Ovary (tissue), 7 donors: ENCODE measurements at regions not wholly inside any gene's neighbourhood (a gene's known extent, or its start where the extent isn't known, plus 50 kb on each side); places are given as distances from the start of the nearest gene placed in this dataset.
"Not testable (repeated sequence)": the region's sequence is repeated elsewhere in the genome, so short reads cannot be mapped to it uniquely, and the experiment has no call there.

ENCODE experiments used
- DNase-seq, 5 donors: peaks; one replicate each; pipeline ENCODE4 v3.0.0-alpha.2; 2019 to 2020
- H3K27ac ChIP-seq, 2 donors: fragments of 200-600 bp; one replicate each; pipeline versions ENCODE4 v1.5.1 to v1.8.0; 2019 to 2022
- H3K27me3 ChIP-seq: fragments of 200-600 bp; one replicate; pipeline ENCODE4 v1.8.0; 2022
- H3K36me3 ChIP-seq: fragments of 200-600 bp; sonication (generic); one replicate; pipeline ENCODE4 v1.5.1; 2019
- H3K4me1 ChIP-seq: one replicate; pipeline ENCODE4 v1.8.1; 2013; ENCODE audit warnings: mild to moderate bottlenecking, moderate library complexity; ENCODE audit not compliant: insufficient read depth
- H3K4me3 ChIP-seq: fragments of 200-600 bp; sonication (generic); one replicate; pipeline ENCODE4 v1.5.1; 2017
- H3K9me3 ChIP-seq, 2 donors: fragments of 200-600 bp in 1 of 2; sonication (generic) in 1 of 2; one replicate each; pipeline versions ENCODE4 v1.5.1 to v1.8.1; 2013 to 2019; ENCODE audit warnings: mild to moderate bottlenecking in 1 of 2, moderate library complexity in 1 of 2
- CTCF ChIP-seq, 3 donors: fragments of 450-650 bp in 2 of 3; fragments of 200-600 bp in 1 of 3; IDR thresholded peaks; one replicate each; pipeline versions ENCODE4 v1.5.1 to v1.8.0; 2016 to 2022; ENCODE audit warnings: antibody characterized with exemption in 3 of 3, mild to moderate bottlenecking in 1 of 3
- EP300 ChIP-seq: sonication (generic); formaldehyde crosslinking; IDR thresholded peaks from one replicate; pipeline ENCODE4 v1.6.1; 2017; ENCODE audit warnings: antibody characterized with exemption
- POLR2A ChIP-seq: fragments of 450-650 bp; IDR thresholded peaks from one replicate; pipeline ENCODE4 v1.6.1; 2017; ENCODE audit warnings: antibody characterized with exemption, mild to moderate bottlenecking, moderate library complexity
- WGBS, 3 donors: extraction: QIAGEN DNeasy Blood & Tissue Kit in 1 of 3; methylation state at CpG; one replicate each; pipeline versions ENCODE4 v1.1.5 to v1.1.7; 2013 to 2017; 5-methylcytosine and 5-hydroxymethylcytosine counted together
- intact Hi-C, 4 donors: fragments of 100-400 bp; cut with DNase I; formaldehyde crosslinking; loops; one replicate each; pipeline versions ENCODE4 v1.11.0 to v1.15.1; 2022 to 2023
- donor health status: DM: no; HTN: no; CAD: no; lungs with moderate emphysema.
- donor health status: DM: no; HTN: no; CAD: no.
- donor health status: Bipolar disorder and iron deficiency.
- donor health status: DM: no; HTN: no; CAD: no.
- donor health status: DM: yes; HTN: yes; CAD: no.

GRCh38 chr15:66997212-66997611 lies 68.2 kb upstream of the SMAD3 start:
- no peak for DNase-seq
- Histone ChIP-seq H3K27me3 (no peaks in the 10 kb centered on the region), H3K4me3 (no peak overlapping the region), H3K27ac (no peak overlapping the region), H3K4me1 (no peaks in the 10 kb centered on the region), H3K36me3 (no peaks in the 10 kb centered on the region), H3K9me3 (no peaks in the 10 kb centered on the region)
- intact Hi-C loops = no loop called here
- 48 to 58% (median 50%) methylated on average over 3 of the region's 3 CpGs for WGBS, 3 donors
- no peak for TF ChIP-seq EP300
- no peak for TF ChIP-seq CTCF (IDR thresholded peaks at IDR 0.05)
- no peak for TF ChIP-seq POLR2A

GRCh38 chr15:66998234-66998633 lies 67.2 kb upstream of the SMAD3 start:
- H3K4me1 ChIP-seq, H3K27me3 ChIP-seq, H3K9me3 ChIP-seq, H3K4me3 ChIP-seq, H3K27ac ChIP-seq, intact Hi-C loops, H3K36me3 ChIP-seq, DNase-seq: not testable (repeated sequence)
- WGBS, 3 donors = 91 to 94% (median 91%) methylated on average over 1 of the region's 1 CpG

GRCh38 chr15:66999046-66999968 lies 66.1 kb upstream of the SMAD3 start:
- TF ChIP-seq EP300 (no peak), CTCF (IDR thresholded peaks at IDR 0.05) (no peak), POLR2A (no peak)
- Histone ChIP-seq H3K9me3 (no peaks in the 10 kb centered on the region), H3K27ac (no peak overlapping the region), H3K4me1 (no peaks in the 10 kb centered on the region), H3K27me3 (no peaks in the 10 kb centered on the region), H3K4me3 (no peak overlapping the region), H3K36me3 (no peaks in the 10 kb centered on the region)
- WGBS, 3 donors = 59 to 69% (median 66%) methylated on average over 1 of the region's 1 CpG
- intact Hi-C loops = no loop called here
- no peak for DNase-seq

- H3K4me1 ChIP-seq = no peaks in the 10 kb centered on the region
- 88 to 94% (median 90%) methylated on average over 14 of the region's 14 CpGs for WGBS, 3 donors
Observed at GRCh38 chr15:67000896-67001295, 64.5 kb upstream of the SMAD3 start.

More at GRCh38 chr15:67000896-67001295, 64.5 kb upstream of the SMAD3 start:
- H3K9me3 ChIP-seq = no peaks in the 10 kb centered on the region
- H3K36me3 ChIP-seq = no peaks in the 10 kb centered on the region
- H3K27ac ChIP-seq = no peak overlapping the region
- no peak for DNase-seq
- H3K4me3 ChIP-seq = no peak overlapping the region
- TF ChIP-seq EP300 (no peak), POLR2A (no peak), CTCF (IDR thresholded peaks at IDR 0.05) (no peak)
- H3K27me3 ChIP-seq = no peaks in the 10 kb centered on the region
- intact Hi-C loops = loop anchor here in 1 of 4 donors (10.0 kb wide), 1 partner anchor 46 kb away; no protein-coding TSS in a partner anchor
